ENCODE measurements at regions not wholly inside any gene's neighbourhood (a gene's known extent, or its start where the extent isn't known, plus 50 kb on each side); places are given as distances from the start of the nearest gene placed in this dataset.
"Not testable (repeated sequence)": the region's sequence is repeated elsewhere in the genome, so short reads cannot be mapped to it uniquely, and the experiment has no call there.

DNA sequence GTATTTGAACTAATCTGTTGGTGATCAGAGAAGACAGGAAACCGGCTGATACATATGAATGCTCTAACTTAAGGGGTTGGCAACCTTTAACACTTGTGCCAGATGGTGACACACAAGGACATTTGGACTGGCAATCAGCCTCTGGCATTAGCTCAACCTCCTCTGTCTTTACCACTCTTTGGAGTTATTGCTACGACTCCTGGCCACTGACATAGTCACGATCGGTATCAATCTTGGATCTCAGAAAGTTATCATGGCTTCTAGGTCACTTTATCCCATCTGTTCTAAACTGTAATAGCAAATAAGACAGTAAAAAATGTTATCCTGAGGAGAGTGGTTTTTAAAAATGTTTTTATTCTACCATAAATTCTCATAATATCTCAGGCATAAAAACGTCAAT is 575.2 kb upstream of the MDGA2 start:
- CTCF ChIA-PET = no interaction called here

GRCh38 chr14:48247977-48248376 is 572.6 kb upstream of the MDGA2 start:
- CTCF ChIA-PET = no interaction called here
- POLR2A ChIA-PET = no interaction called here

More for the DNA sequence above, 575.2 kb upstream of the MDGA2 start:
- POLR2A ChIA-PET = no interaction called here

DNA sequence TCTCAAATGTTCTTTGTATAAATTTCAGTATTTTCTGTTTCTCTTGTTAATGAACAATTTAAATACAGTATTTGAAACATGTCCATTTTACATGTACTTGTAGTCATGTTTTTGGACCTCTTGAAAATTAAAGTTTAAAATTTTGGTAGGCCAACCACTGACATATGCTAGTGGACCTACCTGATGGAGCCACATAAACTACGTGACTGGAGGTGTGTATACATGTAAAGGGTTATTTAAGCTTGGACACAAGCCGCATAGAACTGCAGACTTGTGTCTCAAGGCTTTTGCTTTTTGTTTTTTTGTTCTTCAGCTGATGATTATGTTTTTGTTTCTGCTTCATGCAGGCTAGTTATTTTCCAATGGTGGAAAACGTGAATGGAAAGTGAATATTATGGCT is 568.5 kb upstream of the MDGA2 start:
- CTCF ChIA-PET = no interaction called here
- POLR2A ChIA-PET = no interaction called here

GRCh38 chr14:48229091-48229490 is 553.7 kb upstream of the MDGA2 start:
- CTCF ChIA-PET = no interaction called here
- POLR2A ChIA-PET = no interaction called here

GRCh38 chr14:48193893-48194292 is 518.5 kb upstream of the MDGA2 start:
- POLR2A ChIA-PET = no interaction called here
- CTCF ChIA-PET = no interaction called here

DNA sequence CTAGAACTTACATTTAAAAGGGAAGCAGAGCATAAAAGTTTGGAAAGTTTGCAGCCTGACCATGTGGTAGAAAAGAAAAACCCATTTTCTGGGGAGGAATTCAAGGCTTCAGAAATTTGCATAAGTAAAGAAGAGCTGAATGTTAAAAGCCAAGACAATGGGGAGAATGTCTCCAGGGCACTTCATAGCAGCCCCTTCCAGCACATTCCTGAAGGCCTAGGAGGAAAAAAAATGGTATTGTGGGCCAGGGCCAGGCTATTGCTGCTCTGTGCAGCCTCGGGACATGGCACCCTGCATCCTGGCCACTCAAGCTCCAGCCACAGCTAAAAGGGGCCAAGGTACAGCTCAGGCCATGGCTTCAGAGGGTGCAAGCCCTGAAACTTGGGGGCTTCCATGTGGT is 474.2 kb upstream of the MDGA2 start:
- POLR2A ChIA-PET, CTCF ChIA-PET: not testable (repeated sequence)

GRCh38 chr14:48140804-48141203 is 465.4 kb upstream of the MDGA2 start:
- POLR2A ChIA-PET = no interaction called here
- CTCF ChIA-PET = no interaction called here

DNA sequence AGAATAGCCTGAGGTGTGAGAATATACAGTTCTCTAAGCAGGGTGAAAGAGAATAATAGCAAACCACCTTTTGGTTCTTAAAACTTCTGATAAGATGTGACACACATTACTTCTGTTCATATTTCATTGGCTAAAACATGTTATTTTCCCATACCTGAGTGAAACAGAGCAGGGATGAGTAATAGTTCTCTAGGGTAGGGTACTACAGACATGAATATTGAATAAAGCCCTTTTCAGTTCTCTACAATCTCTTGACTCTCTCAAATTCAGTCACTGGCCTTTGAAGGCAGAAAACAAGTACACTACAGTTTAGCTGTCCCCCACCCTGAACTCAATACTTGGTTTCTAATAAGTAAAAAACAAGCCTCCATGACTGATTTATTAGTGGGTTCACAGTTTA is 454.1 kb upstream of the MDGA2 start:
- ChIA-PET CTCF (no interaction called here), POLR2A (no interaction called here)

DNA sequence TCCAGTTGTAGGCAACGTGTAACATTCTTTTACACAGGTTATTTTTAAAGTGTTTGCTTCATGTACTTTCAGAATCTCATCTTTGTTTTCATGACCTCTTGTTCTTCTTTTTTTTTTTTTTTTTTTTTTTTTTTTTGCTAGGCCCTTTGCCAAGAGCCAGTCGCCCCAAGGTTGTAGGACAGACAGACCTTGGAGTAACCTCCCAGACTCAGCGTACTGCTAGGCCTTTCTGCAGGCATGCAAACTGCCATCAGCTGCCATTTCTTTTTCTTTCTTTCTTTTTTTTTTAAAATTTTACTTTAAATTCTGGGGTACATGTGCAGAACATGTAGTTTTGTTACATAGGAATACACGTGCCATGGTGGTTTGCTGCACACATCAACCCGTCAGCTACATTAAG is 452.3 kb upstream of the MDGA2 start:
- CTCF ChIA-PET = no interaction called here
- POLR2A ChIA-PET = no interaction called here

GRCh38 chr14:48125654-48126053 is 450.2 kb upstream of the MDGA2 start:
- ChIA-PET CTCF (no interaction called here), POLR2A (no interaction called here)

GRCh38 chr14:48113713-48114112 is 438.3 kb upstream of the MDGA2 start:
- ChIA-PET CTCF (no interaction called here), POLR2A (no interaction called here)

GRCh38 chr14:48111151-48111550 is 435.7 kb upstream of the MDGA2 start:
- ChIA-PET CTCF (no interaction called here), POLR2A (no interaction called here)

GRCh38 chr14:48107646-48108045 is 432.2 kb upstream of the MDGA2 start:
- ChIA-PET POLR2A (no interaction called here), CTCF (no interaction called here)

GRCh38 chr14:48096897-48097296 is 421.5 kb upstream of the MDGA2 start:
- ChIA-PET POLR2A (no interaction called here), CTCF (interaction anchor here (0.9 kb wide), 1 partner anchor 84 kb away, joined by 3 read pairs; no protein-coding TSS in a partner anchor)

- CTCF ChIA-PET = no interaction called here
- POLR2A ChIA-PET = no interaction called here
Observed at GRCh38 chr14:48086516-48086915, 411.1 kb upstream of the MDGA2 start.

- ChIA-PET POLR2A (no interaction called here), CTCF (no interaction called here)
Observed at GRCh38 chr14:48075487-48075886, 400.1 kb upstream of the MDGA2 start.

GRCh38 chr14:48052973-48053372 is 377.6 kb upstream of the MDGA2 start:
- ChIA-PET CTCF (no interaction called here), POLR2A (no interaction called here)

GRCh38 chr14:48035836-48036235 is 360.4 kb upstream of the MDGA2 start:
- ChIA-PET CTCF (no interaction called here), POLR2A (no interaction called here)

- ChIA-PET CTCF (no interaction called here), POLR2A (no interaction called here)
Observed at GRCh38 chr14:48027115-48027514, 351.7 kb upstream of the MDGA2 start.

DNA sequence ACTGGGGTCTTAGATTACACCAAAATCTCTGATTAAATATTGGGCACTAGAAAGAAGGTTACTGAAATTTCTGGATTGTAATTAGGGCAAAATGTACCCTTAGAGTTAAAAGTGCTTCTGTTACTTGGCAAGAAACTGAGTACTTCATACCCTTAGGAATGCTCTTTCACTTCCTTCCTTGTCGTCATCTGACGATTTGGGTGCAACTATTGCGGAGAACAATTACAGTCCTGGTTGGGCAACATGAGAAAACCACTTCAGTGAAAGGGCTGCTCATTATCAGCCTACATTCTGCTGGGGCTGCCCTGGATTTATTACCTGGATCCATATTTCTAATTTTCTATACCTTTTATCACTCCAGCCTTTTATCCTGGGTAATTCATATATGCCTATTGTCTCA is 348.5 kb upstream of the MDGA2 start:
- ChIA-PET CTCF (no interaction called here), POLR2A (no interaction called here)

DNA sequence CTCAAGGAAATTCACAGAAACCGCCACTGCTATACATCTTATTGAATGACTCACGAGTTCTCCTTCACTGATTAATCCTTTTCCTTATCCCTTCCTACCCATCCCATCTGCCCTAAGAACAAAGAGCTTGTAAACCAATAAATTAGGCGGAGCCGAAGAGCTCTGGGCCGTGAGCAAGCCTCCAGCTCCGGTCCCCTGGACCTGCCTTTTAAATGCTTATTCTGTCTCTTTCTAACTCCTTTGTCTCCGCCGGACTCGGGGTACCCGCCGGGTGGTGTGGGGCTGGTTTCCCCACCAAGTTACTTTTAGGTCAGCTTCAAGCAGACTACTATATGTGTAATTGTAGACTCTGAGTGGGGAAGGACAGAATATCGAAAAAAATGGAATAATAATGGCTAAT is 336.1 kb upstream of the MDGA2 start:
- CTCF ChIA-PET, POLR2A ChIA-PET: not testable (repeated sequence)

GRCh38 chr14:48008646-48009045 is 333.2 kb upstream of the MDGA2 start:
- ChIA-PET POLR2A (no interaction called here), CTCF (no interaction called here)

- POLR2A ChIA-PET = no interaction called here
- CTCF ChIA-PET = no interaction called here
Observed at GRCh38 chr14:48005986-48006385, 330.6 kb upstream of the MDGA2 start.

DNA sequence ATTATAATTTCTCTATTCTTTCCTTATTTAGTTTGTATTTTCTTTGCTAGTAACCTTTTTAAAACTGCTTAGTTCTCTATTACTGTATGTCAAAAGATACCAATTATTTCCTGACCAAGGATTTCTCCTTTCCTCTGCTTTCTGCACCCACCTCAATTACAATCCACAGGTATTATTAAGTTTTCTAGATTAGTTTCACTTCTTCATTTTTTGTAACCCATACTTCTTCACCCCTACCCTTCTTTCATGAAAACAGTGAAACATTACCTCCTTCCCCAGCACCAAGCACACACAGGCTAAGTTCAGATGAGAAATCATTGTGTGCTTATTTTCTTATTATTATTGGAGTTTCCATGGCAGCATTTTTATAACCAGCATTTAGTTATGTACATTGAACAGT is 318.5 kb upstream of the MDGA2 start:
- CTCF ChIA-PET = no interaction called here
- POLR2A ChIA-PET = no interaction called here
